B cell (primary cell): ENCODE measurements at regions not wholly inside any gene's neighbourhood (a gene's known extent, or its start where the extent isn't known, plus 50 kb on each side); places are given as distances from the start of the nearest gene placed in this dataset.

Experiments
- ATAC-seq: fragments of 200-7000 bp; cut with Tn5 transposase; one replicate; pipeline ENCODE4 v1.10.0; 2021; ENCODE audit warnings: low read depth, mild to moderate bottlenecking, moderate number of reproducible peaks, moderate library complexity
- CTCF ChIA-PET: fragments of 350-600 bp; sonication (Branson Sonifier 250); formaldehyde crosslinking; loops from one replicate; lab custom pipeline; 2021; ENCODE audit warnings: antibody characterized with exemption, inconsistent platforms; lab: Charles Lee
- POLR2A ChIA-PET: fragments of 350-600 bp; sonication (Branson Sonifier 250); formaldehyde crosslinking; loops from one replicate; lab custom pipeline; 2021; ENCODE audit warnings: antibody characterized with exemption; lab: Charles Lee
- DNase-seq: peaks from one replicate; pipeline ENCODE4 v3.0.0; 2013
- H2AFZ ChIP-seq: 2 replicates; pipeline ENCODE4 v1.6.1; 2012; ENCODE audit warnings: mild to moderate bottlenecking, low read depth, low read length; ENCODE audit not compliant: insufficient read depth, poor library complexity, severe bottlenecking
- H3K27ac ChIP-seq, 2 donors: 1 replicate in 1 of 2; 2 replicates in 1 of 2; pipeline ENCODE4 v1.5.1; 2012 to 2013; ENCODE audit warnings: low read length in 2 of 2, mild to moderate bottlenecking in 2 of 2, moderate library complexity in 1 of 2
- H3K27me3 ChIP-seq, 4 experiments: fragments of 200-600 bp in 1 of 4; sonication (generic) in 1 of 4; replicated peaks in 1 of 4; 1 replicate in 2 of 4; 2 replicates in 2 of 4; pipeline versions ENCODE4 v1.6.1 to v1.7.0; 2013 to 2016; ENCODE audit warnings: low read length in 3 of 4, mild to moderate bottlenecking in 2 of 4, mixed read lengths in 1 of 4, moderate library complexity in 1 of 4; ENCODE audit not compliant: insufficient read depth in 4 of 4, control insufficient read depth in 3 of 4; ENCODE audit errors: control extremely low read depth in 1 of 4
- H3K36me3 ChIP-seq, 2 experiments: replicated peaks in 1 of 2; 1 replicate in 1 of 2; 2 replicates in 1 of 2; pipeline versions ENCODE4 v1.6.1 to v1.7.1; 2013; ENCODE audit warnings: low read length in 1 of 2; ENCODE audit not compliant: insufficient read depth in 2 of 2, control insufficient read depth in 1 of 2; ENCODE audit errors: control extremely low read depth in 1 of 2, extremely low read depth in 1 of 2
- H3K4me1 ChIP-seq, 2 donors: fragments of 200-600 bp in 1 of 2; sonication (generic) in 1 of 2; 1 replicate in 1 of 2; 2 replicates in 1 of 2; pipeline versions ENCODE4 v1.5.1 to v1.6.1; 2013 to 2017; ENCODE audit warnings: low read length in 2 of 2; ENCODE audit not compliant: control insufficient read depth in 2 of 2, insufficient read depth in 2 of 2
- H3K4me2 ChIP-seq: replicated peaks from 2 replicates; pipeline ENCODE3; 2012; ENCODE audit warnings: mild to moderate bottlenecking, low read depth, low read length; ENCODE audit not compliant: poor library complexity, severe bottlenecking
- H3K4me3 ChIP-seq, 5 experiments: fragments of 200-600 bp in 1 of 5; sonication (generic) in 1 of 5; 1 replicate in 3 of 5; 2 replicates in 2 of 5; pipeline versions ENCODE4 v1.5.1 to v1.7.0; 2011 to 2016; ENCODE audit warnings: low read length in 4 of 5, mild to moderate bottlenecking in 4 of 5, low read depth in 2 of 5, control low read depth in 1 of 5, moderate library complexity in 1 of 5; ENCODE audit not compliant: insufficient read depth in 1 of 5; ENCODE audit errors: control extremely low read depth in 1 of 5, extremely low read depth in 1 of 5
- H3K79me2 ChIP-seq: fragments of 200-600 bp; sonication (generic); one replicate; pipeline ENCODE4 v1.6.0; 2016; ENCODE audit warnings: low read length; ENCODE audit not compliant: control insufficient read depth, insufficient read depth
- H3K9ac ChIP-seq: fragments of 200-600 bp; sonication (generic); 2 replicates; pipeline ENCODE4 v1.6.1; 2017; ENCODE audit warnings: mild to moderate bottlenecking, low read length, moderate library complexity
- H3K9me3 ChIP-seq, 3 donors: one replicate each; pipeline versions ENCODE4 v1.6.1 to v1.7.1; 2013; ENCODE audit warnings: low read length in 2 of 3; ENCODE audit not compliant: control insufficient read depth in 2 of 3, insufficient read depth in 1 of 3; ENCODE audit errors: control extremely low read depth in 1 of 3
- H4K20me1 ChIP-seq: 2 replicates; pipeline ENCODE4 v1.6.0; 2012; ENCODE audit warnings: mild to moderate bottlenecking, low read length; ENCODE audit not compliant: insufficient read depth, control insufficient read depth, poor library complexity, severe bottlenecking
- H3K27ac Mint-ChIP-seq: one replicate; pipeline ENCODE4 v1.8.0; 2021; ENCODE audit warnings: mixed read lengths
- H3K27me3 Mint-ChIP-seq: one replicate; pipeline ENCODE4 v1.8.0; 2021; ENCODE audit warnings: mixed read lengths
- H3K4me1 Mint-ChIP-seq: one replicate; pipeline ENCODE4 v1.8.0; 2021; ENCODE audit warnings: mixed read lengths
- H3K4me3 Mint-ChIP-seq: one replicate; pipeline ENCODE4 v1.8.0; 2021; ENCODE audit warnings: mixed read lengths
- H3K9me3 Mint-ChIP-seq: one replicate; pipeline ENCODE4 v1.8.0; 2022; ENCODE audit warnings: mixed read lengths; ENCODE audit not compliant: insufficient read depth
- EZH2 ChIP-seq: IDR thresholded peaks from 2 replicates; pipeline ENCODE4 v1.6.1; 2012; ENCODE audit warnings: borderline replicate concordance, low read depth, mild to moderate bottlenecking, moderate library complexity, low read length; ENCODE audit not compliant: insufficient read depth, poor library complexity, severe bottlenecking
- WGBS: methylation state at CpG from one replicate; pipeline ENCODE4 v1.1.5; 2013; ENCODE audit warnings: missing lambda C conversion rate; ENCODE audit not compliant: insufficient coverage; 5-methylcytosine and 5-hydroxymethylcytosine counted together
- intact Hi-C: fragments of 100-400 bp; cut with micrococcal nuclease; formaldehyde crosslinking; loops from one replicate; pipeline ENCODE4 v1.10.0; 2022
- TF ChIP-seq, protein P1 (sequence below): fragments of 200-600 bp; IDR thresholded peaks from one replicate; pipeline ENCODE4 v1.8.0; 2022; ENCODE audit warnings: antibody characterized with exemption, mild to moderate bottlenecking

DNA sequence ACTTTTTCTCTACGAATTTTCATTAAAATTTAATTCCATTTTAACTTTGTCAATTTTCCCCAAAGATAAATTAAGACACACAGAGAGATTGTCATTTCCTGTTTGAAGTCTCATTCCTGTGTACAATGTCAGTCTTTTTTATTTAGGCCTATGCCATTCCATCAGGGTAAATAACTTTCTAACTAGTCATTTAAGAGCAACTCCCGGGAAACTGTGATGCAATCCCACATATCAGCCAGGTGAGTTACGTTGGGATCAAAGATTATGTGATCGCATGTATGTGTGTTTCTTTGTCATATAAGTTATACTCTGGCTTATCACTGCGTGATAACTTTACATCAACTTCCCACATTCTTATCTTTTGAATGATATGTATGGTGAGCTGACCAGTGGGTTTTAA lies 86.1 kb upstream of the S1PR1 start:
- H3K4me2 ChIP-seq, result no peak overlapping the region
- no peak overlapping the region for H3K27ac Mint-ChIP-seq
- H3K9me3 ChIP-seq, result no peaks in the 10 kb centered on the region
- no peaks in the 10 kb centered on the region for H3K36me3 ChIP-seq
- H3K27ac ChIP-seq, result no peak overlapping the region
- no peaks in the 10 kb centered on the region for H4K20me1 ChIP-seq
- no peaks in the 10 kb centered on the region for H3K9me3 Mint-ChIP-seq
- TF ChIP-seq EZH2, result no peak
- TF ChIP-seq, protein P1, sequence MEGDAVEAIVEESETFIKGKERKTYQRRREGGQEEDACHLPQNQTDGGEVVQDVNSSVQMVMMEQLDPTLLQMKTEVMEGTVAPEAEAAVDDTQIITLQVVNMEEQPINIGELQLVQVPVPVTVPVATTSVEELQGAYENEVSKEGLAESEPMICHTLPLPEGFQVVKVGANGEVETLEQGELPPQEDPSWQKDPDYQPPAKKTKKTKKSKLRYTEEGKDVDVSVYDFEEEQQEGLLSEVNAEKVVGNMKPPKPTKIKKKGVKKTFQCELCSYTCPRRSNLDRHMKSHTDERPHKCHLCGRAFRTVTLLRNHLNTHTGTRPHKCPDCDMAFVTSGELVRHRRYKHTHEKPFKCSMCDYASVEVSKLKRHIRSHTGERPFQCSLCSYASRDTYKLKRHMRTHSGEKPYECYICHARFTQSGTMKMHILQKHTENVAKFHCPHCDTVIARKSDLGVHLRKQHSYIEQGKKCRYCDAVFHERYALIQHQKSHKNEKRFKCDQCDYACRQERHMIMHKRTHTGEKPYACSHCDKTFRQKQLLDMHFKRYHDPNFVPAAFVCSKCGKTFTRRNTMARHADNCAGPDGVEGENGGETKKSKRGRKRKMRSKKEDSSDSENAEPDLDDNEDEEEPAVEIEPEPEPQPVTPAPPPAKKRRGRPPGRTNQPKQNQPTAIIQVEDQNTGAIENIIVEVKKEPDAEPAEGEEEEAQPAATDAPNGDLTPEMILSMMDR, result no peak
- H3K27me3 Mint-ChIP-seq, result no peaks in the 10 kb centered on the region
- no peak overlapping the region for H3K9ac ChIP-seq
- ChIA-PET POLR2A (no interaction called here), CTCF (interaction anchor here (1.3 to 1.7 kb wide), 2 partner anchors 12 to 137 kb away, joined by 4 to 5 read pairs; no protein-coding TSS in a partner anchor)
- no peaks in the 10 kb centered on the region for H3K79me2 ChIP-seq
- no peak overlapping the region for H3K4me3 ChIP-seq
- ATAC-seq (no peak), DNase-seq (no peak)
- no peak overlapping the region for H2AFZ ChIP-seq
- 86% methylated on average over 1 of the region's 5 CpGs for WGBS
- intact Hi-C loops, result no loop called here
- H3K4me3 Mint-ChIP-seq, result no peak overlapping the region
- H3K27me3 ChIP-seq, result no peaks in the 10 kb centered on the region
- peaks cover 2% of the 10 kb centered on the region for H3K4me1 Mint-ChIP-seq
- H3K4me1 ChIP-seq, result peaks cover 0 to under 1% of the 10 kb centered on the region in 2 donors

DNA sequence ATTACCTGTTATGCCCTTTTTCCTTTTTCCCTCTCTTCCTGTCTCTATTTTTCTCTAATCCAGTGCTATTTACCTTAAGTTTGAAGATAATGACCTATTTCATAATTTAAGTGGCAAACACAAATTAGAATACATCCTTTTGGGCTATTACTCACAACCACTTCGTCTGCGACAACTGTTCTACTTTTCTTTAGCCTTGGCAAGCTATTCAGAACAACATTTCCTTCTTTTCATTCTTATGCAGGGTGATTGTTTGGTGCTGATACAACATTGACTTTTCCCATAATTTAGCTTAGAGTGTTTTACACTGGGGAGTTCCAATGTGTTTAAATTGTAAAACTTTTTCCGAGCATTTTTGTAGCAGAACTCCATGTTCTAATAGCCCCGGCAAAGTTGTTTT lies 86.6 kb upstream of the S1PR1 start:
- Mint-ChIP-seq H3K27ac (no peak overlapping the region), H3K9me3 (no peaks in the 10 kb centered on the region), H3K4me3 (no peak overlapping the region), H3K27me3 (no peaks in the 10 kb centered on the region), H3K4me1 (peaks cover 6% of the 10 kb centered on the region)
- TF ChIP-seq EZH2, result no peak
- TF ChIP-seq, protein P1, result no peak
- no peak for ATAC-seq
- no peak overlapping the region for H2AFZ ChIP-seq
- H3K9ac ChIP-seq, result no peak overlapping the region
- POLR2A ChIA-PET, result no interaction called here
- no peak overlapping the region for H3K4me2 ChIP-seq
- no peak overlapping the region for H3K27ac ChIP-seq
- H3K9me3 ChIP-seq, result no peaks in the 10 kb centered on the region
- no peaks in the 10 kb centered on the region for H4K20me1 ChIP-seq
- CTCF ChIA-PET, result interaction anchor here (1.3 to 1.7 kb wide), 3 partner anchors 11 to 138 kb away, joined by 4 to 6 read pairs (median 5); no protein-coding TSS in a partner anchor
- no peaks in the 10 kb centered on the region for H3K36me3 ChIP-seq
- no peak for DNase-seq
- H3K4me3 ChIP-seq, result no peak overlapping the region
- 100% methylated on average over 2 of the region's 4 CpGs for WGBS
- H3K79me2 ChIP-seq, result no peaks in the 10 kb centered on the region
- no peaks in the 10 kb centered on the region for H3K27me3 ChIP-seq
- intact Hi-C loops, result no loop called here
- H3K4me1 ChIP-seq, result peaks cover 3 to 4% of the 10 kb centered on the region in 2 donors
